Activated naive CD8-positive, alpha-beta T cell treated with anti-CD3 and anti-CD28 coated beads for 36 hours (primary cell): ENCODE measurements at regions not wholly inside any gene's neighbourhood (a gene's known extent, or its start where the extent isn't known, plus 50 kb on each side); places are given as distances from the start of the nearest gene placed in this dataset.

Source experiments
- DNase-seq: peaks from one replicate; pipeline ENCODE4 v3.0.0; 2021
- H3K27ac Mint-ChIP-seq: one replicate; pipeline ENCODE4 v1.8.0; 2022; ENCODE audit warnings: mild to moderate bottlenecking, moderate library complexity, mixed read lengths
- H3K27me3 Mint-ChIP-seq: one replicate; pipeline ENCODE4 v1.8.0; 2022; ENCODE audit warnings: mild to moderate bottlenecking, mixed read lengths
- H3K36me3 Mint-ChIP-seq: one replicate; pipeline ENCODE4 v1.8.0; 2021; ENCODE audit warnings: mild to moderate bottlenecking, mixed read lengths
- H3K4me1 Mint-ChIP-seq: one replicate; pipeline ENCODE4 v1.8.0; 2021; ENCODE audit warnings: mixed read lengths
- H3K4me3 Mint-ChIP-seq: one replicate; pipeline ENCODE4 v1.8.0; 2022; ENCODE audit warnings: mild to moderate bottlenecking, moderate library complexity, mixed read lengths
- H3K9me3 Mint-ChIP-seq: one replicate; pipeline ENCODE4 v1.8.0; 2022; ENCODE audit warnings: mixed read lengths

DNA sequence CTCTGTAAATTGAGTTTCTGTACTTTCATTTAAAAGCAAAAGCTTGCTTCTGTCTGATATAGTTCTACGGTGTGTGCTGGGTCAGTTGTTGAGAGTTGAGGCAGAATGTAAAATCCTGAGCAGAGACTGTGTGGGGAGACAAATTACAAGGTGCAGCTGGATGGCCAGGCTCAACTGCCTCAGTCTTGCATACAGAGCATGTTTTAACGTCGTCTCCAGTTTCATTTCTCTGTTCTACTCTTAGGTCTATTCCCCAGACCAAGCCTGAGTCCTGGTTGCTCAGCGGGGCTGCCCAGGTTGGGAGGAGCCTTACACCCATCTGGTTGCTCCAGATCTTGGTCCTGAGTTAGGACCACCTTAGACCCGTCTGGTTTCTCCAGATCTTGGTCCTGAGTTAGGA is 54.4 kb upstream of the MEDAG start:
- no peak overlapping the region for H3K4me3 Mint-ChIP-seq
- peaks cover 3% of the 10 kb centered on the region for H3K9me3 Mint-ChIP-seq
- H3K36me3 Mint-ChIP-seq, result no peaks in the 10 kb centered on the region
- DNase-seq, result no peak
- H3K4me1 Mint-ChIP-seq, result peaks cover 6% of the 10 kb centered on the region
- no peak overlapping the region for H3K27ac Mint-ChIP-seq
- no peaks in the 10 kb centered on the region for H3K27me3 Mint-ChIP-seq

DNA sequence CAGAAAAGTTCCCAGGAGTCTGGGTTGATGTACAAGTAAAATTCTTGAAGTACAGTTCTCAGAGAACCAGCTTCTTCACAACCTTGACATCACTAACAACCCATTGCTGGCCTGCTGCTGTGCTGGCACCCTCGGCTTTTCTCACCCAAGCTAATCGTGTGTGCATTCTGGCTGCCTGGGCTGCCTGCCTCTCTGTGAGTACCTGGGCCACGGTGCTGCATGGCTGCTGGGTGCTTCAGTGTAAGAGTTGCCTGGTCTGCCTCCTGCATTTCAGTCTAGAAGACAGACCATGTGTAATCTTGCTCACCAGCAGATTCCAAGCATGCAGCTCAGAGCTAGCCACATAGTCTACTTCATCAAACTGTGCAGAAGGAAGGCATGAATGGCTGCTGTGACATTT is 50.5 kb upstream of the MEDAG start:
- Mint-ChIP-seq H3K27ac (no peak overlapping the region), H3K27me3 (no peaks in the 10 kb centered on the region), H3K9me3 (no peaks in the 10 kb centered on the region), H3K36me3 (no peaks in the 10 kb centered on the region), H3K4me1 (peaks cover 2% of the 10 kb centered on the region), H3K4me3 (no peak overlapping the region)
- DNase-seq, result no peak

DNA sequence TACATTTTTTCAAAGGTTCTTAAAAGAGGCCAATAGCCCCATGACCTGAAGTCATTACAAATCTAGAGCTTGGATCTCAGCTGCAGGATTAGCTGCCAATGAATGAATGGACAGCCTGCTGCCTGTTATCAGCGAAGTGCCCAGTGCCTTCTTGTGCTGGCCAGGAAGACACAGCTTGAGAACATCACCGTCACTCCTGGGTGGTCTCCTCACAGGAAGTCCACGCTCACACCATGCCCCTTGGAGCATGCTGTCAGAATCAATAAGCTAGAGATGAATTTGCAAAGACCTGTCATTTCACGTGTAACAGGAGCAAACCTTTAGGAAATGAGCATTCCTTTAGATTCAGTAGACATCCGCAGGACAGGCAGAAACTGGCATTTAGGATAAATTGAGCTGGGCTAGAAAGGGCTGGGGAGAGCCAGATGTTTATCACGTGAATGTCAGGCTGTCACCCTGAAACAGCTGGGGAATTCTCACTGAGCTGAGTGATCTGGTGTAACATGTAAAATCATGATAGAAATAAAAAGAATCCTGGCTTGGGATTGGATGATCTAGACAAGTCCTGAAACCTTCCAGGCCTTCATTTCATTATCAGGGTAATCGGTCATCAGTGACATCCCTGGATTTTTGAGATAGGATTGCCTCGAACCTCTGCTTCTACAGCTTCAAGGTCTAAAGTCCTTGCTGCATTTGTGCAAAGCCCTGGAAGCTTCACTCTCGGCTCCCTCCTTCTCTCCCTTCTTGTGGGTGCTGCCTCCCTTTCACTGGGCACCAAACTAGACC is 49.9 kb upstream of the MEDAG start:
- Mint-ChIP-seq H3K36me3 (no peaks in the 10 kb centered on the region), H3K4me3 (no peak overlapping the region), H3K27ac (no peak overlapping the region), H3K27me3 (no peaks in the 10 kb centered on the region), H3K4me1 (peaks cover 2% of the 10 kb centered on the region), H3K9me3 (no peaks in the 10 kb centered on the region)
- DNase-seq, result no peak
